Gastroesophageal sphincter (tissue), 3 donors: ENCODE measurements at regions not wholly inside any gene's neighbourhood (a gene's known extent, or its start where the extent isn't known, plus 50 kb on each side); places are given as distances from the start of the nearest gene placed in this dataset.
"Not testable (repeated sequence)": the region's sequence is repeated elsewhere in the genome, so short reads cannot be mapped to it uniquely, and the experiment has no call there.

Experiments
- CTCF ChIP-seq, 4 experiments: fragments of 200-600 bp in 2 of 4; fragments of 450-650 bp in 2 of 4; sonication (generic) in 1 of 4; IDR thresholded peaks; one replicate each; pipeline ENCODE4 v1.5.1; 2017 to 2019; ENCODE audit warnings: antibody characterized with exemption in 4 of 4, mild to moderate bottlenecking in 2 of 4, moderate library complexity in 2 of 4
- EP300 ChIP-seq: sonication (generic); formaldehyde crosslinking; IDR thresholded peaks from one replicate; pipeline ENCODE4 v1.6.1; 2017; ENCODE audit warnings: antibody characterized with exemption, mild to moderate bottlenecking
- POLR2A ChIP-seq, 2 donors: fragments of 450-650 bp; IDR thresholded peaks; one replicate each; pipeline ENCODE4 v1.6.1; 2017; ENCODE audit warnings: antibody characterized with exemption in 2 of 2, mild to moderate bottlenecking in 2 of 2, moderate library complexity in 1 of 2

GRCh38 chr12:75657354-75657753 lies 145.9 kb upstream of the KRR1 start:
- TF ChIP-seq CTCF (IDR thresholded peaks at IDR 0.05); POLR2A (IDR thresholded peaks at IDR 0.05); EP300: not testable (repeated sequence)
